Non-pigmented ciliary epithelial cell (primary cell): ENCODE measurements at regions not wholly inside any gene's neighbourhood (a gene's known extent, or its start where the extent isn't known, plus 50 kb on each side); places are given as distances from the start of the nearest gene placed in this dataset.

Experiments
- DNase-seq: peaks from one replicate; pipeline ENCODE4 v3.0.0-alpha.2; 2010; ENCODE audit warnings: low read depth

DNA sequence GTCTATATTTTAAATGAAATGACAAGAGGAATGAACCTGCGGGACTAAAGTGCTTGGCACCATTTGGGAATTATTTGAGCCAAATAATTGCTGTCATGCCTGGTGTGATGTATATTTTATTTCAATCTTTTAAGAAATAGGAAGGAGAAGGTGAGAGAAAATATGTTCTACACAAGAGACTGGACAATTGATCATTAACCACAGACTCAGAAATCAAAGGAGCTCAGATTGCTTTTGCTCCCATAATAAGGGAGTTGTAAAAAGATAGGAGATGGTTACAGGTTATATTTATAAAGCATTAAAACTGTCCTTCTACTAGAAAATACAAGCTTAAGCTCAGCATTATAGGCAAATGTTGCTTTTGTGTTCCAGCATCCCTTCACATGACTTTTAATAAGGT lies 515.2 kb upstream of the SULF2 start:
- no peak for DNase-seq

DNA sequence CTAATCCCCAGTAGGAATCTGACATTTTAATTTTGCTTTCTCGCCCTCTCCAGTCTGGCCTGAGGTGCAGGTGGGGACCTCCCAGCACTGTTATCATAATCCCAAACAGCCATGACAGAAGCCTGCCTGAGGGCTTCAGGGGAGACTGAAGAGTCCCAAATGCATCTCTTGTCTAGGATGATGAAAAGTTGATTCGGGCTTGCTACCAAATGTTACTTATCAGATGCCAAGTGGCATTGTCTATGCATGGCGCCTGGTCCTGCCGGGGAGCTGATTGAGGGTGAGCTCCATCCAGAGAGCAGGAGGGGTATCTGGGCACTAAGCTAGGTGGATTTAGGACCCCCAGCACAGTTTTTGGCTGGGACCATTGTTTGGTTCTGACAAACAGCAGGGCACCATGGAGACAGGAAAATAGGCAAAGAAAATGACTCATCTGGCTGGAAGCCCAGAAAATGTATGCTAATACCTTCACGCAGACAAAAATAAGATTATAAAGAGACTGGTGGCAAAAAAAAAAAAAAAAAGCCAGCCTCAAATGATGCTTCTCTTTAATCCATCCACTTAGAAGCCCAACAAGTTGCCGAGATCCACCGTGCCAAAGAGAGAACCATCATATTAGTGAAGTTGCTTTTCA lies 513.7 kb upstream of the SULF2 start:
- DNase-seq = peak; percentile 76

DNA sequence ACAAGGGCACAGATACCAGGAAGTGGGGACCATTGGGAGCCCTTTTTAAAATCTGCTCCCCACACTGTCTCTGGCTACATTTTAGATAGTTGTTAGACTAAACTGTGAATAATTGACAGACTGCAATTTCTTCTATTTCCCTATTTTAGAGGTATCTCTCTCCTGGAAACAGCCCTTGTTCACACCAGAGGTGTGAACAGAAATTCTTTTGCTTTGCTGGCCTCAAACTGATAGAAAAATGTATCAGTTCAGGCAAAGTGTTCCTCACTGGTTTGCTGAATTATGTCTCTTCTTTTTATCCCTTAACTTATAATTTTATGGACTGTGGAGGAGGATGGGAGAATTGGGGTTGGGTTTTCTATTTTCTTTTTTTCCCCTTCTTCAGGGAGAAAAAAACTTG lies 513.2 kb upstream of the SULF2 start:
- no peak for DNase-seq

DNA sequence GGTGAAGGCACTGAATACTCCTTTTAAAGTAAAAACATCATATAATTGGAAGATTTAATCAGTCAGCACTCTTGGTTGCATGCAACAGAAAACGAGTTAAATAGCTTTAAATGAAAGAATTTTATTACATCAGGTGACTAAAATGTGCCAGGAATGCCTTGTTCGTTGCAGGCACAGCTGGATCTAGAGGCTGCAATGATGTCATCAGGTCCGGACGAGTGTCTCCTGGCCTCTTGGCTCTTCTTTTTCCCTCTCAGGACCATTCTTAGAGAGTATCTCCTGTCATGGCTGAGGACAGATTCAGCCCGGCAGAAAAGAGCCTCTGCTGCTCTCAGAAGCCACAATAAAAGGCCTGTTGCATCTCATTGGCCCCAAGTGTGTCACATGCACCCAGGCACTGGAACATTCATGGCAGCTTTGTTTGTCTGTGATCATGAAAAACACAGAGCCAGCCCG lies 510.7 kb upstream of the SULF2 start:
- DNase-seq = peak; percentile 42

DNA sequence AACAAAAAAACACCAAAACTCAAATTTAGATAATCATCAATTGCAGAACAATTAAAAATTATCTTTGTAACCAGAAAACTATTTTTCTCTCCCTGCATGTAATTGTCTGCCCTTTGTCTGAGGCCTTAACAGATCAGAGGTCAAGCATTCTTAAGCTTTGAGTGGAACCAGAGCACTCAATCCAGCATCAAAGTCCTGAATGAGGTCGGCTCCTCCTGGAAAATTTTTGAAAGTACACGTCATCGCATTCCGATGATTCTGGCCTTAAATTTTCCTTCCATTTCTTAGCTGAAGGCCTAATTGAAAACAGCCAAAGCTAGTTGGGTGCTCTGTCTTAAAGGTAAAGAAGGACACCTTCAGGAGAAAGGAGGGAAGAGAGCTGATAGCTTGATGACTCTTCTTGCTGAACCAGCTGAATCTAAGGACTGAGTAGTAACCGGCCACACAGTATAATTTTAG lies 510.2 kb upstream of the SULF2 start:
- DNase-seq = peak; percentile 86

DNA sequence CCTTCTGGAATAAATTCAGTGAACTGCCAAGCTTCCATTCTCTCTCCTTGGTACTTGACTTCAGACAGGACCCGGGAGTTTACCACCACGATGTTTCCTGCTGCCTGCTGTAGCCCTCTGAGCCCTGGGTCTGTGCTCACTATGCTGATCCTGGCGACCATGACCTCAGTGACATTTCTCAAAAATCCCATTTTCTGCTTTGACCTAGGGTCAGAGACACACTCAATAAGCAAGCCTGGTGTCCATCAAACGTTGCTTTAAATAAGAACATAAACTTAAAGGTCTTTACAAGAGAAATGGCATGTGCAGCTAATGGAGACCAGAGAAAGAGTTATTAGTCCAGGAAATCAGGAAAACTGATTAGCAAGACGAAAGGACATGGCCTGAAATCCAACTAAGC lies 509.7 kb upstream of the SULF2 start:
- no peak for DNase-seq

DNA sequence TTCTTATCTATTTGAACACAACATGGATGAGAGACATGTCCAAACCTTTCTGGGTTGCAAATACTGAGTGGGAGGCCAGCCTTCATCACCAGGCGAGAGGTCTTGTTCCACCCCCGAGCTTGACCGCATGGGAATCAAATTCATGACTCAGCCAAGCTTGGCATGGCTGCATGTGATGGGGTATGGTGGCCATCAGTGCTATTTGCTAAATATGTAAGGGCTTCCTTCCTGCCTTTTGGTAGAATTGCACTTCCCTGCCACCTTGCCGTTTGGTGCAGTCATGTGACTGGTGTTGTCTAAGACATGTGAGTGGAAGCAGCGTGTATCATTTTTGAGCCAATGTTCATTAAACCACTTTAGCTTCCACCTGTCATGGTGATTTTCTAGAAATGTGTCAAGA lies 508.9 kb upstream of the SULF2 start:
- no peak for DNase-seq

DNA sequence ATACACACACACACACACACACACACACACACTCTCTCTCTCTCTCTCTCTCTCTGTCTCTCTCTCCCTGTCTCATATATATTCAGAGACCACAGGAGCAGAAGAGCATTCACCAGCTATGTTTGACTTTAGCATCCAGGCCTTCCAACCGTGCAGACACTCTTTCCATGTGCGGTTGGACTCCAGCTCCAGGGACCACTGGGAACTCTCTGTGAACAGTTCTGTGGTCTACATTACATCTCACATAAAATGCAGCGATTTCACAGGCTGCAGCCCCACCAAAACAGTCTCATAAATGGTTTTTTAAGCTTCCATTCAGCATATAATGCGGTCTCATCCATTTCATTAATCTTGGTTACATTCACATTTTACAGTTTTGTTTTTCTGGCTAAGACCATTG lies 508.4 kb upstream of the SULF2 start:
- no peak for DNase-seq

DNA sequence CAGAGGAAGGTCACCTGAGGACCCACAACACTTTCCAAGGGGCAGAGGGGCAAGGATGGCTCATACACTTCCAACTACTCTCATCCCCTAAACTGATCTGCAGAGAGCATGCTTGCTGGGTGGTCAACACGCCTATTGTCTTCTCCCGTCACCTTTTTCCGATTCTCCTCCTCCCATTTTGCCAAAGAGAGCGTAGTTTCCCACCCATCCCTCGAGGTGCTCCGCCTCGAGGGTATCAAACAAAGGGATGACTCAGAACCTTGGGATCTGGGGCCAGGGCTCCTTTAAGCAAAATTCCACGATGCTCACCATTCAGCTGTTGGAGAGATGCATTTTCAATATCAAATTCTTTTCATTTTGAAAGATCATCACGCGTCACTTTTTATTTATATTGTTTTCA lies 507.5 kb upstream of the SULF2 start:
- DNase-seq = no peak

DNA sequence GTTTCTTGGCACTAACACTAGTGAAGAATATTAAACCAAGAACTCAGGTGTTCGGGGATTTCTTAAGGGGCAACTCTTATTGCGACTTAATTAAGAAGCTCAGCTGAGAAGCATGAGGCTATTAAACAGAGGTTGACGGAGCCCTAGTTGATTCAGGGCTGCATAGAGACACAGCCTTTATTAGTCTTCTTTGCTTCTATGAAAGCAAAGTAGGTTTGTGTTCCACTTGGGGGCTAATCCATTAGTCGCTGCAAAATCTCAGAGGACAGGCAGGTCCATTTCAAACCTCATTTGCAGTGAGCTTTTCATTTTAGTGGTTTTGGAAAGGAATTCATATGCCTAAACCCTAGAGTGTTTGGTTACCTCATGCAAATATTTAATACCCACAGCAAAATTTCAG lies 506.6 kb upstream of the SULF2 start:
- no peak for DNase-seq

DNA sequence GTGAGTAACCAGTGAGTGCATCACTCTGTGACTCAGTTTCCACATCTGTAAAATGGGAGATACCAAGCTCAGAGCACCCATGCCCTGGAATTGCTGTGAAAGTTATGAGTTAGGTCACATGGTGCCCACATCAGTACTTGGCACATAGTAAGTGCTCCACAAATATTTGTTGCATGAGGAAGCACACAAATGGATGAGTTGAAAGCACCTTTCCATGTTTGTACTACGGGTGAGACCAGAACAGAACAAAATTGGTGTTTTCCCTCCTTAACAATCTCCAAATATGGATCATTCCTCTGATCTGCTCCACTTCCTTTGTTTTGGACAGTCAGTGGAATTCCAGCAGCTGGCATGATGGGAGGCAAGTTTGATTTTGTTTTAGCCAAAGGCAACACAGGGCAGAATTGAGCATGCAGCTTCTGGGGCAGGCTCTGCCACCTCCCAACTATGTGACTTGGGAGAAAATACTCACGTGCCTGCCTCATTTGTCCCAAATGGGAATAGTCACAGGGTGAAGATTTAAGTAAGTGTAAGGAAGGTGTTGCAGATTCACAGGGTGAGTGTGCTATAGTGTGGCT lies 503.7 kb upstream of the SULF2 start:
- no peak for DNase-seq

DNA sequence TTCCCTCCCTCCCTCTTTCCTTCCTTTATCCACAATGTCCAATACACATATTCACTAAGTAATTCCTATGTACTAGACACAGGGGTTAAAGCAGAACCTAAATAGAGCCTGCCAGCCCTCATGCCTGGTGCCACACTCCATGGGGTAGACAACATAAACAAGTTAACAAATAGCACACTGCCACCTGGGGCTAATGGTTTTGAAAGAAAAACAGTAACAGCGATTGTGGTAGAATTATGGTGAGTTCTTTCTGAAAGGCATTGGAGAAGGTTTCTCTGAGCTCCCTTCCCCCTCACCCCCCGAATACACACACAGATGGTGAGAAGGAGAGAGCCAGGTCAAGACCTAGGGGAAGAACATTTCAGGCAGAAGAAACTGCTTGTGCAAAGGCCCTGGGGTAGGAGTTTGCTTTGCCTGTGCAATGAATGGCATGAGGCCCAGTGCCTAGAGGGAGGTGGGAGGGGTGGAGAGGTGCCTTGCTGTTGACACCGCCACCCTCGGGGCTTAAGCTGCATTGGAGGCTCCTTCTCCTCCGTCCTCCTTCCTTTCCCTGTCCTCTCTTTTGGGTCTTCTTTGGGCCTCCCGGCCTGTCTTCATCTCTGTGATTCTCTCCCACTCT lies 502.4 kb upstream of the SULF2 start:
- no peak for DNase-seq

DNA sequence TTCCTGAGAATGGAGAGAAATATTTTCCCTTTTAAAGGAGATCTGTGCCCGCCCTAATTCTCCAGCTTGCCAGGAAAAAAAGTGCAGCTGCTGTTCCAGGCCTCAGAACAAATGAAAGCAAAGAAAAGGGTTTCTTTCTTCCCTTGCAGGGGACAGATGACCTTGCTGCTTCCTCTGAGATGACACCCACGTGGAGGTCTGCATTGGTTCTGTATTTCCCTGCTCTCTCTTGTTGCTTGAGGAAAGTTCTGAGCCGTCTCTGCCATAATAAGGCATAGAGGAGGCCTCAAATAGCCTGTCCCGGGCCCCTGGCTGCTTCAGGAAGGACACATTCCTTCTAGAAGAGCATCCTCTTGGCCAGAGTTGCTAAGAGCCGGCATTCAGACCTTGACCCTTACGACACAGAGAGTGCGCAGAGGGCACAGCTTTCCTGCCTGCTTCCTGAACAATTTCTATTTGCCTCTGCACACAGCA lies 501.8 kb upstream of the SULF2 start:
- no peak for DNase-seq

DNA sequence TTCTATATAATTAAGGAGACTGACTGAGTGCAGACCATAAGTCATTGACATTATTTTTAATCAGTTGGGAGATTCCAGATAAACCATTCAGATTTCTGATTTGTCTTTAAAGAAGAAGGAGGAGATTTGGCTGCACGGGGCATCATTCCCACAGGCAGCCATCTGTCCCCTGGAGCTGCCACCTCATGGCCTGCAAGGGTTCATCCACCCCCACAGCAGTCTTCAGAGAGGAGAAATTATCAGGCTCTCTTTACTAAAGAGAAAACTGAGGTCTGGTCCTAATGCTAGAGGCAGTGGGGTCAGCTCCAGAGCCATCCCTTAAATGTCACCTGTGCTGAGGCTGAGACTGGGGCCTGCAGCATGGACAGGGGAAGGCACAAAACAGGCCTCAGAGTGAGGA lies 501.3 kb upstream of the SULF2 start:
- no peak for DNase-seq

DNA sequence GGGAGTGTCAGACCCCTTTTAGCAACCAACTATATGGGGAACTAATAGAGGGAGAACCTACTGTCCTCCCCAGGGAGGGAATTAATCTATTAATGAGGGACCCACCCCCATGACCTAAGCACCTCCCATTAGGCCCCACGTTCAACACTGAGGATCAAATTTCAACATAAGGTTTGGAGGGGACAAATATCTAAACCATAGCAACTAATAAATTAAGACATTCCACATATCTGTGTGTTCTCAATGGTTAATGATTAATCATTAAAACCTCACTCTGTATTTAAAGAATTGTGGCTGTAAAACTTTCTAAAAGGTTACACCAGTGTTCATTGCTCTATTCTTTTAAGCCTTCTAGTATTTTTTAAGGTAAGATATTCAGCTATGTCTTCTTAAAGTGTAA lies 500.4 kb upstream of the SULF2 start:
- no peak for DNase-seq

DNA sequence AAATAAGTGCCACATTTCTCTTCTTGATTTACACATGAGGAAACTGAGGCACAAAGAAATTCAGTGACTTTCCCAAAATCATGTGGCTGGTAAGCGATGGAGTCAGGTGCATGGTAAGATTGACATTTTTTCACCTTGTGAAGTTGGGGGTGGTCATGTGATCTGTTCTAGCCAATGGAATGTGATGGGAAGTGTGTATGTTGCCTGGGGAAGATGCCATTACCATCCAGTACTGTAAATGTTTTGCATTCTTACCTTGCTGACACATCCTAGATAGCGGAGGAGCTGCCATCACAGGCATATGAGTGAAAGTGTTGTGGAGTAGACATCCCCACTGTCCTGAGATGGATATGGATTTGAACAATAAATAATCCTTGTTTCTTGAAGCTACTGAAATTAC lies 499.6 kb upstream of the SULF2 start:
- peak; percentile 41 for DNase-seq

DNA sequence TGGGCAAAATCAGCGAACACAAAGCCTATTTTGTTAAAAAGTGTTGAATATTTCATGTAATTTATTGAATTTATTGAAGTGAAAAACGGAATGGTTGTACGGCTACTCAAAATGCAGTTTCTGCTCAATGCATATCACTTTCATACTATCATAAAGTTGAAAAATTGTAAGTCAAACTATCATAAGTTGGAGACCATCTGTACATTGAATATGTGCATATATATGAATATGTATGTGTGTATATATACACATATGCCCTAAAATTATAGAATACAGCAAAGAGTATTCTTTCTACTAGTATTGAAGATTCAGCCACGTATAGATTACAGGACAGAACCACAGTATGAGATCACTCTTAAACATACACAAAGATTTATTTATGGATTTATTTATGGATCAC lies 499.0 kb upstream of the SULF2 start:
- no peak for DNase-seq

DNA sequence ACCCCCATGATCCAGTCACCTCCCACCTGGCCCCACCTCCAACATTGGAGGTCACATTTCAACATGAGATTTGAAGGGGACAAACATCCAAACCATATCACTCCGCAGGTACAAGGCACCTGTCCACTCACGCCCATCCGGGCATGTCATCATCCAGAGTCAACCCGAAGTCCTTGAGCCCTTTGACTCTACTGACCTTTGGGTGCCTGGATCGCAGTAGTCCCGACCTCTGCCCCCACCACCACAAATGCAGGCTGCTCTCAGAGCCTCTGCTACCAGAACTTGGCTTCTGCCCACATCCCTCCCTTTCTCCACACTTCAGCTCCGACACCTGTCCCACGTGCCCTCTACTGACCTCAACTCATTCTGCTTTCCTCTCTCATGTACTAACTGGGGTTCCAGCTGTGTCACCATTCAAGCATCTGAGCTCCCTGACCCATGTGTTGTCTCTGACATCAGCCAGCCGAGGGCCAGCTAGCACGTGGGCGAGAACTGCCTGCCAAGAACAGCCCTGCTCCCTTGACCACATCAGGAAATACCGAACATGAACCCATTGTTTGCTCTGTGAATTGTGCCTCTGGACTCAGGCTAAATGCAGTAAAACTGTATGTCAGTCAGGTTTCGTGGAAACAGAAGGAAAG lies 498.3 kb upstream of the SULF2 start:
- DNase-seq = peak; percentile 98

DNA sequence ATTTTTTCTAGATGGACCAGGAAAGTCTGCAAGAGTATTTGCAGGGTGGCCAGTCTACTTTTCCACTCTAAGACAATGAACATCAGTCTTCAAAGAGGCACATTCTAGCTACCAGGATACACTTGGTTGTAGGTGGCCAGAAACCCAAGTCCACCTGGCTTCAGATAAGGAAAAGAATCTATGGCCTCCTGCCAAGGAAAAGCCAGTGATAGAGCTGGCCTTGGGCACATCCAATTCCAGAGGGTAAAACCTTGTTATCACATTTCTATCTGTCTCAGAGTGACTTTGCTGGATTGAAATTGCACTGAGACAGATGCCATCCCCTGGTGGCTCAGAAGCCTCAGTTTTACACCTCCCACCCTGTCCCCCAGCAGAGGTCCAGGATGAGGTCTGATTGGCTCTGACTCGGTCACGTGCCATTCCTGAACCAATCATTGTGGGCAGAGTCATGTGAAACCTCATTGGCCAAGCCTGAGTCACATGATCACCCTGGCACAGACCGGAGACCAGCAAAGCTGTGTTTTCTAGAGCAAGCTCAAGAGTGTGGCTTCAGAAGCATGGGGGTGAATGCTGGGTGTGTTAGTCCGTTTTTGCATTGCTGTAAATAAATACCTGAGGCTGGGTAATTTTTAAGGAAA lies 497.4 kb upstream of the SULF2 start:
- no peak for DNase-seq

DNA sequence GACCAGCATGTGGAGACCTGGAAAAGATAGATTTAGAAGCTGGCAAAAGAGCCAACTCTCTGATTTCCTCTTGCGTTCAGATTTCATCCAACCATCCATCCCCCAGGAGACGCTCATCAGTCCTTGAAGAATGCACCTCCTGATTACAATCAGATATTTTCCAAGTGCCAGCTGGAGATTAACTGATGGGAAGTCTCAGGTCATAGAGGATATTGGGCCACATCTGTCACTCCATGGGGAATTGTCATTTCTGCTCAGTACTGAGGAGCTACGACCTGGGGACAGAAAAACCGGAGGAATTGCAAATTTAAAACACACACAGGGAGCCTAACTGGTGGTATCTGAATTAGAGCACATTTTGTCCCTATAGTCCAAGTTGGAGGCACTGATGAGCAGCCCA lies 496.2 kb upstream of the SULF2 start:
- DNase-seq = no peak

DNA sequence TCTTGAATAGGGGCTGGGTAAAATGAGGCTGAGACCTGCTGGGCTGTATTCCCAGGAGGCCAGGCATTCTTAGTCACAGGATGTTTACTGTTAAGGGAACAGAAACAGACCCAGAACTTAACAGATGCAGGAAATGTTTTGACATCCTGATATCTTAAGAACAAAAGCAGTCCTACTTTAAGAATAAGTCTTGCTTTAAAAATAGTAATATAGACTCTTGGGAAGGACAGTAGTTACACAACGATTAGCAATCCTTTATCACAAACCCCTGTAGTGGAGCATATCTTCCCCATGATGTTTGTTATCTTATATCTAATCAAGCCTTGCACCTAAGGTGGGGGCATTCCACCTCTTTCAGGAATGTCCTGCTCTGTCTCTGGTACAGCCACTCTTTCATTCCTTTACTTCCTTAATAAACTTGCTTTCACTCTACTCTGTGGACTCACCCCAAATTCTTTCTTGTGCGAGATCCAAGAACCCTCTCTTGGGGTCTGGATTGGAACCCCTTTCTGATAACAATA lies 493.7 kb upstream of the SULF2 start:
- DNase-seq = no peak

DNA sequence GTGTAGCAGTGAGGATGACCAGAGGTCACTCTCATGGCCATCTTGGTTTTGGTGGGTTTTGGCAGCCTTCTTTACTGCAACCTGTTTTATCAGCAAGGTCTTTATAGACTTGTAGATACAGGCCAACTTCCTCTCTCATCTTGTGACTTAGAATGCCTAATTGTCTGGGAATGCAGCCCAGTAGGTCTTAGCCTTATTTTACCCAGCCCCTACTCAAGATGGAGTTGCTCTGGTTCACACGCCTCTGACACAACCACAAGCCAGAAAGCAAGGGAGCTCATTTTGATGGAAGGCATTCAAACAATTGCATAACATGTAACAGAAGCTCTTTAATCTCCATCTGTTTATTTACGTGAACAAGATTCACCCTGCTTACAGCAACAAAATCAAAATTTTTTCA lies 492.0 kb upstream of the SULF2 start:
- no peak for DNase-seq

DNA sequence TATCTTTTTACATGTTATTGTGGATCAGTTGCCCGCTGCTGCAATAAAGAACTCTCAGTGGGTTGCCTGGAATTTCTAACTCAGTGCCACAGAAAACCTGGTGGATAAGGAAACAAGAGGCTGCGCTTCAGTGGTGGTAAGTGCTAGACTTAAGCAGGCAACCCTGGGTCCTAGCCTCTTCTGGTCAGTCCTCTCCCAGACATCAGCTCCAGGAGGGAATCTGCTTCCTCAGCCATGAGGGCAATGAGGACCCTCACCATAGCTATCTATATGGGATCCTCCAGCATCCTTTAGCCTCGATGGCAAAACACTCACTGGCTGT lies 490.7 kb upstream of the SULF2 start:
- DNase-seq = no peak
